Activated CD4-positive, alpha-beta T cell treated with anti-CD3 and anti-CD28 coated beads for 36 hours (primary cell): ENCODE measurements at regions not wholly inside any gene's neighbourhood (a gene's known extent, or its start where the extent isn't known, plus 50 kb on each side); places are given as distances from the start of the nearest gene placed in this dataset.

Source experiments
- ATAC-seq: fragments of 200-7000 bp; cut with Tn5 transposase; one replicate; pipeline ENCODE4 v1.10.0; 2021; ENCODE audit warnings: mild to moderate bottlenecking, moderate library complexity
- CTCF ChIA-PET: fragments of 350-600 bp; sonication (Branson Sonifier 250); formaldehyde crosslinking; loops from one replicate; lab custom pipeline; 2021; ENCODE audit warnings: antibody characterized with exemption; lab: Charles Lee
- POLR2A ChIA-PET: fragments of 350-600 bp; sonication (Branson Sonifier 250); formaldehyde crosslinking; loops from one replicate; lab custom pipeline; 2021; ENCODE audit warnings: antibody characterized with exemption, inconsistent platforms; lab: Charles Lee
- DNase-seq: peaks from one replicate; pipeline ENCODE4 v3.0.0-alpha.2; 2020
- H3K27ac Mint-ChIP-seq: one replicate; pipeline ENCODE4 v1.8.0; 2021; ENCODE audit warnings: mixed read lengths
- H3K27me3 Mint-ChIP-seq: one replicate; pipeline ENCODE4 v1.8.0; 2021; ENCODE audit warnings: mixed read lengths
- H3K36me3 Mint-ChIP-seq: one replicate; pipeline ENCODE4 v1.8.0; 2021; ENCODE audit warnings: low read depth, mixed read lengths
- H3K4me1 Mint-ChIP-seq: one replicate; pipeline ENCODE4 v1.8.0; 2021; ENCODE audit warnings: mixed read lengths
- H3K4me3 Mint-ChIP-seq: one replicate; pipeline ENCODE4 v1.8.0; 2021; ENCODE audit warnings: mild to moderate bottlenecking, moderate library complexity, mixed read lengths
- H3K9me3 Mint-ChIP-seq: one replicate; pipeline ENCODE4 v1.8.0; 2021; ENCODE audit warnings: low read depth, mixed read lengths
- intact Hi-C, 2 experiments: fragments of 100-400 bp; cut with DNase I in 1 of 2; cut with micrococcal nuclease in 1 of 2; formaldehyde crosslinking; loops; one replicate each; pipeline versions ENCODE4 v1.14.2 to v1.15.1; 2022 to 2024; cut with DNase I, micrococcal nuclease

GRCh38 chr1:224505454-224506093 lies 71.0 kb upstream of the WDR26 start:
- intact Hi-C loops = no loop called here
- Mint-ChIP-seq H3K4me3 (no peak overlapping the region), H3K4me1 (peaks cover 22% of the 10 kb centered on the region), H3K9me3 (no peaks in the 10 kb centered on the region), H3K27me3 (no peaks in the 10 kb centered on the region), H3K36me3 (no peaks in the 10 kb centered on the region), H3K27ac (no peak overlapping the region)
- no peak for DNase-seq
- ChIA-PET CTCF (interaction anchor here (0.9 to 1.8 kb wide), 3 partner anchors 9 to 417 kb away, joined by 5 to 7 read pairs (median 5); no protein-coding TSS in a partner anchor), POLR2A (no interaction called here)
- ATAC-seq = no peak

DNA sequence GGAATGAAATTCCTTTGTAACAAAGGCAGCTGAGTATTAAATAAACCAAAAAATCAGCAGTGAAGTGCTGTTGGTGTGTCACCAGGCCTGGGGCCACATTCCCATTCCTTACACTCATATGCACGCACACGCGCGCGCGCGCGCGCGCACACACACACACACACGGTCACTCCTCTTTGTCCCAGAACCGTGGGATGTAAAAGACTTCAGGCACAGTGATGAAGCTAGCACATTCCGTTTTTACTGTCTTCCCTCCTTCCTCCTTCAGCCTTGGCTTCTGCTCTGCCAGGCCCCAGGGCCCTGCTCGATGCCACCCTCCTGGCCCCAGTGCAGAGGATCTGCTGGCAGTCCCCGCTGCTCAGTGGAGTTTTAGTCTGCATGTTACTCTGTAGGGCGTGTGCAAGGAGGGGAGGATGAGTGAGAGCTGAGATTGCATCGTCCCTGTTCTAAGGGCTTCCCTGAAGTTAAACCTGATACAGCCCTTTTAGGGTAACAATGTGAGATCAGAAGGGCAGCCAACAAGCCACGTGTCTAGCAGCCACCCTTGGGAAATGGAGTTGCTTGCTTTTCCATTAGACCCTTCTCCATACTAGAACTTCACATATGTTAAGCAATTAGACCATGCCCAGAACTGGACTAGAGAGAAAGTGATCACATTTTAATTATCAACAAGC lies 71.7 kb upstream of the WDR26 start:
- ATAC-seq (no peak), DNase-seq (no peak)
- H3K36me3 Mint-ChIP-seq = no peaks in the 10 kb centered on the region
- H3K27ac Mint-ChIP-seq = no peak overlapping the region
- H3K4me3 Mint-ChIP-seq = no peak overlapping the region
- H3K27me3 Mint-ChIP-seq = no peaks in the 10 kb centered on the region
- intact Hi-C loops = no loop called here
- ChIA-PET CTCF (interaction anchor here (0.9 to 1.8 kb wide), 4 partner anchors 8 to 417 kb away, joined by 4 to 7 read pairs (median 5); no protein-coding TSS in a partner anchor), POLR2A (no interaction called here)
- H3K9me3 Mint-ChIP-seq = no peaks in the 10 kb centered on the region
- peaks cover 17% of the 10 kb centered on the region for H3K4me1 Mint-ChIP-seq

DNA sequence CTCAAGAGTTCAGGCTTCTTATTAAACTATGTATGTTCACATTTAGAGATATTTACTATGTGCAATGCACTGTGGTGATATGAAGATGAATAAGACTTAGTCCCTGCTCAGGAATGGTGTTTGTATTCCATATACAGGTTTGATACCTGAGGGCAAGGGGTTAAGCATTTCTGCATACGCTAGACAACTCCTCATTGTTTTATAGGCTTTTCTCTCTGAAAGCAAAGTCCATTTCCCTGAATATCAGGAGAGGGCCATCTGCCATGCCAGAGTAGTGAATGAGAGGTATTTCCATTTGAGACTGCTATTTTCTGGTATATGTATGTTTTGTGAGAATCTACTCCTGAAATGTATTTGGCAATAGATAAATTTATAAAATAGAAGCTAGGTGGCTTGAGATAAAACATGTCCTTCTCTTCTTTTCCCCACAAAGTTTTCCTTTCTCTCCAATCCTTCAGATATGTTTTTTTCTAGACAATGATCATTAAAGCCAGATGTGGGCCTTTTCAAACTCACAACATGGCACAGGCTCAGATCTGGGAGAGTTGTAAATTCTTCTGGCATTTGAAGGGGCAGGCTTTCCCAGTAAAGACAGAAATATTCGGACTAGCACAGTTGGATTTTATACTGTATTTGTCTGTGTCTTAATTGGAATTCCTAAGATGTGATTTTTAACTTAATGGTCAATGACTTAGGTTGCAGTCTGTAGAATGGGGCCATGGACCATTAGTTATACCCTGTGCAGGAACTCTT lies 73.3 kb upstream of the WDR26 start:
- ChIA-PET CTCF (no interaction called here), POLR2A (no interaction called here)
- Mint-ChIP-seq H3K36me3 (no peaks in the 10 kb centered on the region), H3K27me3 (no peaks in the 10 kb centered on the region), H3K4me3 (no peak overlapping the region), H3K4me1 (peaks cover 12% of the 10 kb centered on the region), H3K27ac (no peak overlapping the region), H3K9me3 (no peaks in the 10 kb centered on the region)
- no peak for ATAC-seq
- intact Hi-C loops = no loop called here
- no peak for DNase-seq

DNA sequence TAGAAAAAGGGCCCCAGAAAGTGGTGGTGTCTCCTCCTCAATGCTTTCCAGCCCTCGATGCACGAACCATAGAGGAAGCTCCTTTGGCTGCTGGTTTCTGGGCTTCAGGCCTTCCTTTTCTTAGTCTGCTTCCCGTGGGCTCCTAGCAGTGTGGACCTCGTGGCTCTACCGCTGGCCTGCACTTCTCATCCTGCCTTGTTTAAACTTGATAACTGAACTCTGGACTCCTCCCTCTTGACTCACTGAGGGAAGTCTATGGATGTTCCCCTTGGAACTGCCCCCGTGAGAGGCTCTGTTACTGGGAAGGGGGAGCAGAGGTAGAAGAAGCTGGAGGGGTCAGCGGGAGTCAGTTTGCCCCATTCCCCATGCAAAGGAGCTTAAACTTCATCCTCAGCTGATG lies 75.3 kb upstream of the WDR26 start:
- H3K27me3 Mint-ChIP-seq = no peaks in the 10 kb centered on the region
- no peak overlapping the region for H3K4me3 Mint-ChIP-seq
- peaks cover 3% of the 10 kb centered on the region for H3K4me1 Mint-ChIP-seq
- no peaks in the 10 kb centered on the region for H3K9me3 Mint-ChIP-seq
- H3K36me3 Mint-ChIP-seq = no peaks in the 10 kb centered on the region
- no peak for DNase-seq
- ChIA-PET CTCF (interaction anchor here (1.1 to 1.4 kb wide), 3 partner anchors 11 to 413 kb away, joined by 4 to 5 read pairs (median 5); no protein-coding TSS in a partner anchor), POLR2A (interaction anchor here (0.6 kb wide), 2 partner anchors 11 to 125 kb away, joined by 3 to 5 read pairs; no protein-coding TSS in a partner anchor)
- ATAC-seq = no peak
- H3K27ac Mint-ChIP-seq = no peak overlapping the region
- intact Hi-C loops = loop anchor here (5.0 kb wide), 2 partner anchors 112 to 132 kb away; no protein-coding TSS in a partner anchor

DNA sequence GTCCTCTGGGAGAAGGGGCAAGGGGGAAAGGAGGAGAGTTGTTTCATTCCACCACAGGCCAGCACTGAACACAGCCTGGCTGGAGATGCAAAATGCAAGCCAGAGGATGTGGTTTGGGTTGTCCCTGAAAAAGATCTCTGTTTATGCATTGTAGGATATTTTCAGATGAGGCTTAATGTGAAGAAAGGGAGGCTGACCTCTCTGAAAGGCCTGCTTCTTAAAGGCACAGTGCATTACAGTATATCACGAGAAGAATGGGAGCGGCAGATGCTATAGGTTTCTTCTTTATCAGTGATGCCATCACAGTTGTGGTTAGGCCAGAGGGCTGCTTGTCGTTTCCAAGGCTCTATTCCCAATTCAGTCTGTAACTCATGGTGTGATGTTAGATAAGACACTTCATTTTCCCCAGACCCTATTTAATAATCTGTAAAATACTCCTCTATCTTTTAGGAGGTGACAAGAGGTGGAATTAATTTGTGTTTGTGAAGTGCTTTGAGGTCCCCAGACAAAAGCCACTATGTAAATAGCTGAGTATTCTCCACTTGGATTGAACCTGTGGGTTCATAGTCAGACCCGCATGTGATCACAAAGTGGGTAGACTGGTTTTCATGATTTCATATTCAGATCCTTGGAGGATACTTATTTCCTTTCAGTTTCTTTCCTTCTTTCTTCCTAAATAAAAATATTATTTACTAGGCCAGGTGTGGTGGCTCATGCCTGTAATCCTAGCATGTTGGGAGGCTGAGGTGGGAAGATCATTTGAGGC lies 76.5 kb upstream of the WDR26 start:
- H3K27me3 Mint-ChIP-seq = no peaks in the 10 kb centered on the region
- H3K4me3 Mint-ChIP-seq = no peak overlapping the region
- CTCF ChIA-PET = interaction anchor here (0.6 to 6.3 kb wide), 4 partner anchors 188 to 412 kb away, joined by 3 to 41 read pairs (median 22); no protein-coding TSS in a partner anchor
- no peak for ATAC-seq
- H3K4me1 Mint-ChIP-seq = peaks cover 3% of the 10 kb centered on the region
- H3K27ac Mint-ChIP-seq = no peak overlapping the region
- no peak for DNase-seq
- no peaks in the 10 kb centered on the region for H3K36me3 Mint-ChIP-seq
- POLR2A ChIA-PET = no interaction called here
- H3K9me3 Mint-ChIP-seq = no peaks in the 10 kb centered on the region
- intact Hi-C loops = loop anchor here (5.0 kb wide), 2 partner anchors 111 to 131 kb away; no protein-coding TSS in a partner anchor

GRCh38 chr1:224512600-224513151 lies 78.1 kb upstream of the WDR26 start:
- CTCF ChIA-PET = interaction anchor here (0.5 to 6.3 kb wide), 26 partner anchors 9 to 442 kb away, joined by 3 to 41 read pairs (median 4); no protein-coding TSS in a partner anchor
- intact Hi-C loops = loop anchor here (1.0 to 5.0 kb wide), 5 partner anchors 110 to 410 kb away; no protein-coding TSS in a partner anchor
- no peak for DNase-seq
- H3K27ac Mint-ChIP-seq = no peak overlapping the region
- no peak for ATAC-seq
- no peaks in the 10 kb centered on the region for H3K27me3 Mint-ChIP-seq
- no peaks in the 10 kb centered on the region for H3K36me3 Mint-ChIP-seq
- peaks cover 3% of the 10 kb centered on the region for H3K4me1 Mint-ChIP-seq
- H3K9me3 Mint-ChIP-seq = no peaks in the 10 kb centered on the region
- H3K4me3 Mint-ChIP-seq = no peak overlapping the region
- POLR2A ChIA-PET = no interaction called here

- ATAC-seq (no peak), DNase-seq (no peak)
- Mint-ChIP-seq H3K27ac (no peak overlapping the region), H3K4me3 (no peak overlapping the region), H3K4me1 (peaks cover 3% of the 10 kb centered on the region), H3K36me3 (no peaks in the 10 kb centered on the region), H3K27me3 (no peaks in the 10 kb centered on the region), H3K9me3 (no peaks in the 10 kb centered on the region)
- CTCF ChIA-PET = interaction anchor here (0.5 to 6.3 kb wide), 26 partner anchors 9 to 441 kb away, joined by 3 to 41 read pairs (median 4); no protein-coding TSS in a partner anchor
- POLR2A ChIA-PET = no interaction called here
- intact Hi-C loops = loop anchor here (1.0 to 5.0 kb wide), 5 partner anchors 109 to 409 kb away; no protein-coding TSS in a partner anchor
Measured at GRCh38 chr1:224513383-224513782, 78.8 kb upstream of the WDR26 start.

- intact Hi-C loops = loop anchor here (1.0 to 5.0 kb wide), 5 partner anchors 109 to 409 kb away; no protein-coding TSS in a partner anchor
- H3K27me3 Mint-ChIP-seq = no peaks in the 10 kb centered on the region
- H3K36me3 Mint-ChIP-seq = no peaks in the 10 kb centered on the region
- H3K9me3 Mint-ChIP-seq = no peaks in the 10 kb centered on the region
- H3K27ac Mint-ChIP-seq = no peak overlapping the region
- peaks cover 3% of the 10 kb centered on the region for H3K4me1 Mint-ChIP-seq
- ATAC-seq (peak; percentile 99), DNase-seq (peak; percentile 93)
- ChIA-PET POLR2A (no interaction called here), CTCF (interaction anchor here (0.6 to 6.3 kb wide), 26 partner anchors 9 to 409 kb away, joined by 3 to 41 read pairs (median 4); no protein-coding TSS in a partner anchor)
- no peak overlapping the region for H3K4me3 Mint-ChIP-seq
Measured at GRCh38 chr1:224513787-224514209, 79.2 kb upstream of the WDR26 start.

DNA sequence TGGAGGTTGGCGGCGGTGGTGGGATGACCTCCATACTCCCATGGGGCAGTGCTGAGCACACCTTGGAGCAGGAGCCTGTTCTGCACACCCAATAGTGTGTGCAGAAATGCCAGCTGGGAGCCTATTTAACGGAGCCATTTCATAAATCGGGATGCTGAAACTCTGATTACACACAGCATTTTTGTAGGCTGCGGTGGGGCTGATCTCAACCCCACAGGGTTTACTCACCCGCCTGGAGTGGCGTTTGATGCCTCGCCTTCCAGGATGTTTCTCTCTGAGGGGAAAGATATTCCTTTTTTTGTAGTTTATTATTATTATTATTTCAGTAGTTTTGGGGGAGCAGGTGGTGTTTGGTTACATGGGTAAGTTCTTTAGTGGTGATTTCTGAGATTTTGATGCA lies 82.6 kb upstream of the WDR26 start:
- intact Hi-C loops = no loop called here
- Mint-ChIP-seq H3K27me3 (no peaks in the 10 kb centered on the region), H3K4me3 (no peak overlapping the region), H3K4me1 (peaks cover 3% of the 10 kb centered on the region), H3K27ac (no peak overlapping the region), H3K9me3 (no peaks in the 10 kb centered on the region), H3K36me3 (no peaks in the 10 kb centered on the region)
- no peak for ATAC-seq
- DNase-seq = no peak
- POLR2A ChIA-PET = no interaction called here
- CTCF ChIA-PET = interaction anchor here (0.6 to 1.2 kb wide), 3 partner anchors 12 to 406 kb away, joined by 3 to 4 read pairs (median 3); no protein-coding TSS in a partner anchor

GRCh38 chr1:224518528-224518927 lies 83.9 kb upstream of the WDR26 start:
- DNase-seq (no peak), ATAC-seq (no peak)
- ChIA-PET POLR2A (no interaction called here), CTCF (no interaction called here)
- Mint-ChIP-seq H3K4me1 (peaks cover 3% of the 10 kb centered on the region), H3K27me3 (no peaks in the 10 kb centered on the region), H3K4me3 (no peak overlapping the region), H3K36me3 (no peaks in the 10 kb centered on the region), H3K27ac (no peak overlapping the region), H3K9me3 (no peaks in the 10 kb centered on the region)
- intact Hi-C loops = no loop called here
